MM.1S (cell line): ENCODE measurements at regions not wholly inside any gene's neighbourhood (a gene's known extent, or its start where the extent isn't known, plus 50 kb on each side); places are given as distances from the start of the nearest gene placed in this dataset.

Experiments used
- DNase-seq: peaks from one replicate; pipeline ENCODE4 v3.0.0-alpha.2; 2015
- H2AFZ ChIP-seq: fragments of 300-600 bp; sonication (generic); 2 replicates; pipeline ENCODE4 v1.6.0; 2016; ENCODE audit warnings: antibody characterized with exemption, low read length
- H3F3A ChIP-seq: fragments of 300-600 bp; sonication (generic); 2 replicates; pipeline ENCODE4 v1.6.1; 2016; ENCODE audit warnings: mild to moderate bottlenecking, antibody characterized with exemption, low read length, moderate library complexity, mixed read lengths; ENCODE audit not compliant: insufficient read depth
- H3K27ac ChIP-seq: fragments of 300-600 bp; sonication (generic); 2 replicates; pipeline ENCODE4 v1.5.1; 2016; ENCODE audit warnings: mild to moderate bottlenecking, low read length
- H3K27me3 ChIP-seq: fragments of 300-600 bp; sonication (generic); replicated peaks from 2 replicates; pipeline ENCODE4 v1.6.0; 2016; ENCODE audit warnings: low read length; ENCODE audit not compliant: insufficient read depth
- H3K36me3 ChIP-seq: fragments of 300-600 bp; sonication (generic); replicated peaks from 2 replicates; pipeline ENCODE4 v1.6.1; 2016; ENCODE audit warnings: mild to moderate bottlenecking, low read length, mixed read lengths; ENCODE audit not compliant: insufficient read depth
- H3K4me1 ChIP-seq: fragments of 300-600 bp; sonication (generic); 2 replicates; pipeline ENCODE4 v1.6.1; 2016; ENCODE audit warnings: low read length, mixed read lengths
- H3K4me2 ChIP-seq: fragments of 300-600 bp; sonication (generic); 2 replicates; pipeline ENCODE4 v1.6.0; 2016; ENCODE audit warnings: low read depth, low read length
- H3K4me3 ChIP-seq: fragments of 300-600 bp; sonication (generic); 2 replicates; pipeline ENCODE4 v1.5.1; 2016; ENCODE audit warnings: low read length, mixed read lengths
- H3K79me2 ChIP-seq: fragments of 300-600 bp; sonication (generic); 2 replicates; pipeline ENCODE4 v1.6.1; 2016; ENCODE audit warnings: mixed run types, low read length, mixed read lengths
- H3K9ac ChIP-seq: fragments of 300-600 bp; sonication (generic); 2 replicates; pipeline ENCODE4 v1.6.1; 2016; ENCODE audit warnings: low read length, mixed read lengths
- H3K9me2 ChIP-seq: fragments of 300-600 bp; sonication (generic); replicated peaks from 2 replicates; pipeline ENCODE4 v1.6.1; 2016; ENCODE audit warnings: mild to moderate bottlenecking, low read length, mixed read lengths; ENCODE audit not compliant: insufficient read depth
- H3K9me3 ChIP-seq: fragments of 300-600 bp; sonication (generic); replicated peaks from 2 replicates; pipeline ENCODE4 v1.6.1; 2016; ENCODE audit warnings: mild to moderate bottlenecking, low read length, mixed read lengths; ENCODE audit not compliant: insufficient read depth
- H4K20me1 ChIP-seq: fragments of 300-600 bp; sonication (generic); 2 replicates; pipeline ENCODE4 v1.6.1; 2016; ENCODE audit warnings: mild to moderate bottlenecking, low read length, moderate library complexity, mixed read lengths; ENCODE audit not compliant: insufficient read depth
- EZH2 ChIP-seq: fragments of 300-600 bp; sonication (generic); optimal IDR thresholded peaks from 2 replicates; pipeline ENCODE3; 2017; ENCODE audit warnings: low read depth, mild to moderate bottlenecking, antibody characterized with exemption, low read length, mixed read lengths
- EZH2phosphoT487 ChIP-seq: fragments of 300-600 bp; sonication (generic); IDR thresholded peaks from 2 replicates; pipeline ENCODE4 v1.6.1; 2018; ENCODE audit warnings: antibody characterized with exemption, low read length
- TF ChIP-seq, protein P1 (sequence below): fragments of 300-600 bp; sonication (generic); IDR thresholded peaks from 2 replicates; pipeline ENCODE4 v1.5.1; 2016; ENCODE audit warnings: antibody characterized with exemption, low read length, mixed read lengths

DNA sequence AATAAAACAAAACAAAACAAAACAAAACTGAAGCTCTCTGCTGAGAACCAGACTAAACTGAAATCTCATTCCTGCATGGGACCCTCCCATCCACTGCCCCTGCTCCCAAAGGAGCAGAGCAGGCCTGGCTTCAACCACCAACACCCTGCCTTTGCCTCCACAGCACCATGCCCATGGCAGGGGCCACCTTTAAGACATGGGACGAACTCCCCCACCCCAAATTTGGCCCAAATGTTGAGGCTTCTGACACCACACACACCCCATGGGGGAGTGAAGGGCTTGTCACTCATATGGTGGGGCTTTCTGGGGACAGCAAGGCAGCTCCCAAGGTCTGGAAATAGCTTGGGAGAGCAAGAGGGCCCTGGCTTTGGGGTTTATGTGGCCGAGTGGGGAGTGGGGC, 177.2 kb downstream of the KIF26A start:
- Histone ChIP-seq H3K36me3 (no peaks in the 10 kb centered on the region), H4K20me1 (no peaks in the 10 kb centered on the region), H3K79me2 (no peaks in the 10 kb centered on the region), H3K27me3 (peaks cover 4% of the 10 kb centered on the region; the same call in 1 of the 2 replicates), H3K4me3 (no peak overlapping the region), H3K9ac (no peak overlapping the region), H3K4me2 (no peak overlapping the region), H3K9me3 (no peaks in the 10 kb centered on the region), H3K27ac (no peak overlapping the region), H3F3A (no peaks in the 10 kb centered on the region), H3K4me1 (no peaks in the 10 kb centered on the region), H3K9me2 (no peaks in the 10 kb centered on the region), H2AFZ (no peak overlapping the region)
- TF ChIP-seq, protein P1, sequence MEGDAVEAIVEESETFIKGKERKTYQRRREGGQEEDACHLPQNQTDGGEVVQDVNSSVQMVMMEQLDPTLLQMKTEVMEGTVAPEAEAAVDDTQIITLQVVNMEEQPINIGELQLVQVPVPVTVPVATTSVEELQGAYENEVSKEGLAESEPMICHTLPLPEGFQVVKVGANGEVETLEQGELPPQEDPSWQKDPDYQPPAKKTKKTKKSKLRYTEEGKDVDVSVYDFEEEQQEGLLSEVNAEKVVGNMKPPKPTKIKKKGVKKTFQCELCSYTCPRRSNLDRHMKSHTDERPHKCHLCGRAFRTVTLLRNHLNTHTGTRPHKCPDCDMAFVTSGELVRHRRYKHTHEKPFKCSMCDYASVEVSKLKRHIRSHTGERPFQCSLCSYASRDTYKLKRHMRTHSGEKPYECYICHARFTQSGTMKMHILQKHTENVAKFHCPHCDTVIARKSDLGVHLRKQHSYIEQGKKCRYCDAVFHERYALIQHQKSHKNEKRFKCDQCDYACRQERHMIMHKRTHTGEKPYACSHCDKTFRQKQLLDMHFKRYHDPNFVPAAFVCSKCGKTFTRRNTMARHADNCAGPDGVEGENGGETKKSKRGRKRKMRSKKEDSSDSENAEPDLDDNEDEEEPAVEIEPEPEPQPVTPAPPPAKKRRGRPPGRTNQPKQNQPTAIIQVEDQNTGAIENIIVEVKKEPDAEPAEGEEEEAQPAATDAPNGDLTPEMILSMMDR = no peak
- no peak for TF ChIP-seq EZH2phosphoT487
- no peak for TF ChIP-seq EZH2
- no peak for DNase-seq

DNA sequence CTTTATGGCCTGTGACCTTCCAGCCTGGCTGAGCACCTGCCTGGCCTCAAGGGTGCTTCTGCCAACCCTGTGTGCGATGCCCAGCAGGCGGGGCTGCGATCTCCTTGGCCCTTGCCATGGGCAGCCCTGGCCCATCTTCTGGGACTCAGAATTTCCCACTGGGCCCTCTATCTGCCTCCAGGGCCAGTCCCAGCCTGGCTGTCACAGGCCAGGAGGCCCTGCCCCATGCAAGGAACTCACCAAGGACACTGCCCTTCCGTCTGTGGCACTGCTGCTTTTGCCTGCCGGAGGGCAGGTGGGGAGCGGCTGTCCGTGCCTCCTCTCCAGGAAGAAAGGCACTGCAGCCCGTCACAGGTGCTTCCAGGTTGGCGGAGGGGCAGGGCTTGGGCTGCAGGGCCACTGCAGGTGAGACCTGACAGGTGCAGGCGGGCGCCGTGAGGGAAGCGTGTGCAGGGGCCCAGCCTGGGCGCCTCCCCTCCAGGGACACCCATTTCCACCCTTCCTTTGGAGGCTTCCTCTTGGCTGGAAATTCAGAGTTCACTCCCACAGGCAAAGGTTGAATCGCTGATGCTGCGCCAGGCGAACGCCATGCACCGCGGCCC, 177.8 kb downstream of the KIF26A start:
- no peaks in the 10 kb centered on the region for H3K9me2 ChIP-seq
- H3K79me2 ChIP-seq = no peaks in the 10 kb centered on the region
- no peaks in the 10 kb centered on the region for H3K4me1 ChIP-seq
- no peak for TF ChIP-seq EZH2
- TF ChIP-seq, protein P1 = no peak
- TF ChIP-seq EZH2phosphoT487 = no peak
- H3F3A ChIP-seq = no peaks in the 10 kb centered on the region
- H3K9ac ChIP-seq = no peak overlapping the region
- H4K20me1 ChIP-seq = no peaks in the 10 kb centered on the region
- no peaks in the 10 kb centered on the region for H3K9me3 ChIP-seq
- H3K36me3 ChIP-seq = no peaks in the 10 kb centered on the region
- H3K4me3 ChIP-seq = no peak overlapping the region
- DNase-seq = no peak
- H3K4me2 ChIP-seq = no peak overlapping the region
- H2AFZ ChIP-seq = no peak overlapping the region
- peaks cover 4% of the 10 kb centered on the region; the same call in 1 of the 2 replicates for H3K27me3 ChIP-seq
- no peak overlapping the region for H3K27ac ChIP-seq

DNA sequence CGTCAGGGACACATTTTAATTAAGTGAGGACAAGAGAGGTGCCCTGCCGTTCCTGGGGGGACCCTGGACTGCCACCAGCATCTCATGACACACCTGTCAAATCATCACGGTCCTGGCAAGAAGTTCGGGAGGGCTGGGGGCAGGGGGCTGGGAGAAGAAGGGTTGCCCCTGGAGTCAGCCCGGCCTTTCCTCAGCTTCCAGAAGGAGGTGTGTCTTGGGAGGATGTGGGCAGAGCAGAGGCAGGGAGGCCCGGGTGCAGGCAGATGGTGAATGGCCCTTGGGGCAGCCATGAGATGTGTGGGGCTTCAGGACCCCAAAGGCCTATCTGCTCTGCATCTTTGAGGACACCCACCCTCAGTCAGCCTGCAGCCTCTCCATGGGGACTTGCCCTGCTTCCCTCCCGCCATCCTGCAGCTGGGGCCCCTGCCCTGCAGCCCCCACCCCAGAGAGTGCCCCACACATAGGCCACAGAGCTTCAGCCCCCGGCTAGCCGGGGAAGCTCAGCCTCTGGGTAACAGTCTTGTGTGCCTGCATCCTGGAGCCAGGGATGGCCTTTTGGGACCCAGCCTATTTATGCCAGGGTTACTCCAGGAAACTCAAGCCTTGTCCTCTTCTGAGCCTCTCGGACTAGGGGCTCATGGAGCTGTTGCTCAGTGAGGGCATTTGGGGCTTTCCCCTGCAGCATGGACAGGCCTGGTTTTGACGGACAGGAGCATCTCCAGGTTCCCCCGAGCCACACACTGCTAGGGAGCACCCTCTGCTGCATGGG, 178.5 kb downstream of the KIF26A start:
- Histone ChIP-seq H3F3A (no peaks in the 10 kb centered on the region), H3K36me3 (no peaks in the 10 kb centered on the region), H3K79me2 (no peaks in the 10 kb centered on the region), H3K27ac (no peak overlapping the region), H3K4me3 (no peak overlapping the region), H4K20me1 (no peaks in the 10 kb centered on the region), H3K9me2 (no peaks in the 10 kb centered on the region), H2AFZ (no peak overlapping the region), H3K4me2 (no peak overlapping the region), H3K9ac (no peak overlapping the region), H3K4me1 (no peaks in the 10 kb centered on the region), H3K27me3 (peaks cover 4% of the 10 kb centered on the region; the same call in 1 of the 2 replicates), H3K9me3 (no peaks in the 10 kb centered on the region)
- DNase-seq = no peak
- TF ChIP-seq EZH2 (no peak), EZH2phosphoT487 (no peak)
- TF ChIP-seq, protein P1 = no peak
